ENCODE measurements at regions not wholly inside any gene's neighbourhood (a gene's known extent, or its start where the extent isn't known, plus 50 kb on each side); places are given as distances from the start of the nearest gene placed in this dataset.

GRCh38 chr2:566379-567313, 110.6 kb downstream of the TMEM18 start:
- TF ChIP-seq CTCF (IDR thresholded peaks at IDR 0.05; ENCODE audit: insufficient read depth, low read depth, low read length, missing control alignments), result no peak

GRCh38 chr2:564471-565181, 112.6 kb downstream of the TMEM18 start:
- no peak overlapping the region for H3K4me3 ChIP-seq (ENCODE audit: low read depth, low read length)
- DNase-seq (ENCODE audit: low read depth), result no peak
- no peak for TF ChIP-seq CTCF (IDR thresholded peaks at IDR 0.05; ENCODE audit: insufficient read depth, low read depth, low read length, missing control alignments)

More at GRCh38 chr2:566379-567313, 110.6 kb downstream of the TMEM18 start:
- no peak overlapping the region for H3K4me3 ChIP-seq (ENCODE audit: low read depth, low read length)
- DNase-seq (ENCODE audit: low read depth), result no peak

GRCh38 chr2:563512-563911, 113.7 kb downstream of the TMEM18 start:
- no peak overlapping the region for H3K4me3 ChIP-seq (ENCODE audit: low read depth, low read length)
- no peak for DNase-seq (ENCODE audit: low read depth)
- TF ChIP-seq CTCF (IDR thresholded peaks at IDR 0.05; ENCODE audit: insufficient read depth, low read depth, low read length, missing control alignments), result no peak

- no peak for TF ChIP-seq CTCF (IDR thresholded peaks at IDR 0.05; ENCODE audit: insufficient read depth, low read depth, low read length, missing control alignments)
- DNase-seq (ENCODE audit: low read depth), result no peak
- no peak overlapping the region for H3K4me3 ChIP-seq (ENCODE audit: low read depth, low read length)
Observed at GRCh38 chr2:562391-563364, 114.5 kb downstream of the TMEM18 start.

GRCh38 chr2:558879-559278, 118.3 kb downstream of the TMEM18 start:
- no peak overlapping the region for H3K4me3 ChIP-seq (ENCODE audit: low read depth, low read length)
- DNase-seq (ENCODE audit: low read depth), result no peak
- TF ChIP-seq CTCF (IDR thresholded peaks at IDR 0.05; ENCODE audit: insufficient read depth, low read depth, low read length, missing control alignments), result no peak

GRCh38 chr2:558302-558642, 118.9 kb downstream of the TMEM18 start:
- no peak for TF ChIP-seq CTCF (IDR thresholded peaks at IDR 0.05; ENCODE audit: insufficient read depth, low read depth, low read length, missing control alignments)
- H3K4me3 ChIP-seq (ENCODE audit: low read depth, low read length), result no peak overlapping the region
- DNase-seq (ENCODE audit: low read depth), result no peak
